HG03064 (cell line): ENCODE measurements at regions not wholly inside any gene's neighbourhood (a gene's known extent, or its start where the extent isn't known, plus 50 kb on each side); places are given as distances from the start of the nearest gene placed in this dataset.

Experiments
- ATAC-seq: cut with Tn5 transposase; IDR thresholded peaks from one replicate; pipeline ENCODE4 v1.9.1; 2021; ENCODE audit warnings: low read depth; ENCODE audit not compliant: unreplicated experiment

- no peak for ATAC-seq
Observed at GRCh38 chr3:34268032-34268709, 469.7 kb downstream of the PDCD6IP start.

GRCh38 chr3:34275811-34276210, 477.4 kb downstream of the PDCD6IP start:
- no peak for ATAC-seq

DNA sequence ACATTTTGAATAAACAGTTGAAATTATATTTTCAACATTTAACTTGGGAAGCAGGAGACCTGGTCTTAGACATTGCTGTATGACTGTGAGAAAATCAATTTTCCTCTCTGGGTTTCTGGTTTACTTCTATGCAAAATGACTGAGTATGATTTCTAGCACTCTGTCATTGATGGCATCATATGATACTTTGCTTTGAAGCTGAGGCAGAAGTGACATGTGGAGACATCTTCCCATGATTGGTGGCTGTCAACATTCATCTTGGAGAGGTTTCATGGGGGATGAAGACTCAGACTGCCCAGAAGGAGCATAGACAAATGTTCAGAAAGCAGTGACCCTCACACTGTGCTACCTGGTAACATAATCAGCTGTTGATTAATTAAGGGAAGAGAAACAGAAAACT, 477.9 kb downstream of the PDCD6IP start:
- ATAC-seq, result no peak

DNA sequence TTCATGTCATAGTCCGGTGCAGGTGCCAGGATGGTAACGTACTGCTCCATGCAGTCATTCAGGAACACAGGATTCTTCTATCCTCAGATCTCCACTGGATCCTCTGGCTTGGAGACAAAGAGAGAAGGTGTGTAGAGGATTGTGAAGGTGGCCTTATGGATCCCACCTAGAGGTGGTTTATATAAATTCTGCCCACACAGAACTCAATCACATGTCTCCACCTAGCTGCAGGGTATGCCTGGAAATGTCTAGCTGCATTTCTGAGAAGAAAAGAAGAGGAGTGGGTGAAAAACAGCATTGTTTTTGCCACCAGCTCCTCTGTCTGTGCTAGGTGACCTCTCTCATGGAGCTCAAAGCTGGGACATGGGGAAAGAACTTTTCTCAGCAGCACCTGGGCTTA, 478.7 kb downstream of the PDCD6IP start:
- ATAC-seq, result no peak

DNA sequence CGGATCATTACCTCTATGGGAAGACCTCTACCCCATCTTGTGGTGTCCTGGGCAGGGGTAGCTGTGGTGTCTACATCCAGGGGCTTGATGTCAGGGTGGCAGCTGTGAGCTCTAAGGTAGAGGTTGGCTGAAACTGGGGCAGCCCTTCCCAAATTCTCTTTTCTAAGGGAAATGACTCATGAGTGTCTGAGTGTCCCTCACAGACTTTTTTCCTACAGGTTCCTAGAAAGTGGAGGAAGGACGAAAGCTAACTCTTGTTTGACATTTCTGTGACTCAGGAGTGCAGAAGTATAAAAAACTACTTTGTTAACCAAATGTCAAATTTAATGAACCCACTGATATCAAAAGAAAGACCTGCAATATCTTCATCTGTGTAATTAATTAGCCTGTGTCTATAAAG, 481.5 kb downstream of the PDCD6IP start:
- ATAC-seq, result no peak

DNA sequence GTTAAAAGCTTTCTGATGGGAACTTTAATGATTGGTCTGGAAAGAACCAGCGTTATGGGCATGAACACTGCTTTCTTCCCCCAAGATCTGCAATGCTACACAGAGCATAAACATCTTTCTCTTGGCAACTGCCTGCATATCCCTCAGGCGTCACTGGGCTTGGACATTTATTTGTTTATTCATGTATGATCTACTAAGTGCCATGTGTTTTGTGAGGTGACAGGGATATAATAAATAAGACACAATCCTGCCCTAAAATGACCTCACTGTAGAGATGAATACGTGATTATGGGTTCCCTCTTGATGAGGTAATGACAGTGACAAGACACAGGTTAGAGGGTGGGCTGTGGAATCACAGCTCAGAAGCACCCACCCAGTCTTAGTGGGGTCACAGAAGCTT, 485.3 kb downstream of the PDCD6IP start:
- no peak for ATAC-seq

DNA sequence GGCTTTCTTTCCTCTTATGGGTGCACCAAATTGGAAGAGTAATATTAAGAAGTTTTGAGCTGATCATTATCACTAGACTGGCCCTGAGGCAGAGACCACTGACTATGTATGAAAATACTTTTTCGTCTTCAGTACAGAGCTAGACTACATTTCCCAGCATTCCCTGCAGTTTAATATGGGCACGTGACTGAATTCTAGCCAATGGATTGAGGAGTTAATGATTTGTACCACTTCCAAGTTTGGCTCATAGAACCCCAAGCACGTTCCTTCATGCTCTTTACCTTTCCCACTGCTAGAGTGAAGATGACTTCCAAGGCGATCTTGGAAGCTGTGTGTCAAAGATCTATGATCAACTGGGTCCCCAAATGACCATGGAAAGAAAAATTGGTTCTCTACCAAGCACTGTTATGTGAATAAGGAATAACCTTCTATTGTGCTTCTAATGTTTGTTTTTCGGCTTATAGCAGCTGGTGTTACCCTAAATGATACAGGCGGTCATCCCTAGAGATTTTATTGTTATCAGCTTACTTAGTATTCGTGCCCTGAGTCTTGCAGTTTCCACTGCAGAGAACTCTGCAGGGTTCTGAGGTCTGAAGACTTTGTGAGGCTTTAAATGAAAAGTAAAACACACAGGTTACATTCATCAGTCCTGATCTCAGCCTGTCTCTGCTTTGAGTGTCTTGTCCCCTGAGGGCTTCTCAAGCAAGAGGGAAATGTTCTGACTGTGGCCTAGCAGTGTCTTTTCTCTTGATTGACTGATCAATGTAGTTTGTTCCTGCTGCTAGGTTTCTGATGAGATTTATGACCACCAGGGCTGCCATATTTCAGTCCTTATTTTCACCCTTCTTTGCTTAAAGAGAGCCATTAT, 486.8 kb downstream of the PDCD6IP start:
- no peak for ATAC-seq

- ATAC-seq, result no peak
Observed at GRCh38 chr3:34285827-34286188, 487.4 kb downstream of the PDCD6IP start.

- no peak for ATAC-seq
Observed at GRCh38 chr3:34292605-34293300, 494.3 kb downstream of the PDCD6IP start.

- no peak for ATAC-seq
Observed at GRCh38 chr3:34294240-34294639, 495.8 kb downstream of the PDCD6IP start.

DNA sequence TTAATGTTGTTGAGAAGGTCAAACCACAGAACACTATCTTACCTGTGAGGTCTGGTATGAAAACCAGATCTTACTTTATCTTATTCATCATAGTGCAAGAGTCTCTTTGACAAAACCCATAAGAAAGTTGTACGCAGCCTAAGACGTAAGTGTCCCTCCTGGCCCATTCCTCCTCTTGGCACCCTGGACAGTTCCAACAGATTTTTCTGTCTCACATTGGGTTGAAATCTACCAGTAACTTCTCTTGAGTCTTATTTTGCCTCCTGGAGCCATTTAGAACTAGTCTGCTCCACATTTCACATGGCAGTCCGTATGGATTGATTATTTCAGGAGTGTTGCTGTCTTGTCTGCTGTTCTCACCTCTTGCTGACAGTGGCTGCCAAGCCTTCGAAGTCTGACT, 498.4 kb downstream of the PDCD6IP start:
- ATAC-seq, result no peak

GRCh38 chr3:34298653-34299052, 500.2 kb downstream of the PDCD6IP start:
- no peak for ATAC-seq

- no peak for ATAC-seq
Observed at GRCh38 chr3:34300621-34301020, 502.2 kb downstream of the PDCD6IP start.

DNA sequence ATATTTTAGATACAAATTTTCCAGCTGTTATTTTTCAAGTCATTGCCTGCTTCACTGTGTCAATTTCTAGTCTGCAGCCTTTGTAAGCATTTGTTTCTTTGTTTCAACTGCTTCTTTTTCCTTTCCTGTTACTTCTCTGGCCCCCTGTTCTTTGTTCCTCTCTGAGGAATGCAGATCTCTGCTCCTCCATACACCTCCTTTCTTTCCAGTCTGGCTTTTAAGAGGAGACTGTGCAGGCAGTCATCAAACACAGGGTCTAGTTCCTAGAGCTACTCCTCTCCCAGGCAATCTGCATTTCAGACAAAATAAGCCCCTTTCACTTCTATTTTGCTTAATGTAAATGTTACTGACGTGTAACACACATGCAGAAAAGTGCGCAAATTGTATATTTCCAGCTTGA, 502.9 kb downstream of the PDCD6IP start:
- ATAC-seq, result no peak

DNA sequence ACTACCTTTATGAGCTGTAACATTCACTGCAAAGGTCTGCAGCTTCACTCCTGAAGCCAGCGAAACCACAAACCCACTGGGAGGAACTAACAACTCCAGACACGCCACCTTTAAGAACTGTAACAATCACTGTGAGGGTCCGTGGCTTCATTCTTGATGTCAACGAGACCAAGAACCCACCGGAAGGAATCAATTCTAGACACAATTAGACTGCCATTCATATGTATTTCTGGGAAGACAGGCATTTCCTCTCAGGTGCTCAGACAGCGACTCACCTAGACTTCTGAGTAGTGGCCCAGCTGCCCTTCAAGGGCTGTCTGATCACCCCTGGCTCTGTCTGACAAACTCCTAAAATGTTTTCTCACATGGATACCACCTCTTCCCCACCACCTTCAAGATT, 506.8 kb downstream of the PDCD6IP start:
- no peak for ATAC-seq

- ATAC-seq, result no peak
Observed at GRCh38 chr3:34312684-34313083, 514.3 kb downstream of the PDCD6IP start.

GRCh38 chr3:34319881-34320280, 521.5 kb downstream of the PDCD6IP start:
- ATAC-seq, result no peak

DNA sequence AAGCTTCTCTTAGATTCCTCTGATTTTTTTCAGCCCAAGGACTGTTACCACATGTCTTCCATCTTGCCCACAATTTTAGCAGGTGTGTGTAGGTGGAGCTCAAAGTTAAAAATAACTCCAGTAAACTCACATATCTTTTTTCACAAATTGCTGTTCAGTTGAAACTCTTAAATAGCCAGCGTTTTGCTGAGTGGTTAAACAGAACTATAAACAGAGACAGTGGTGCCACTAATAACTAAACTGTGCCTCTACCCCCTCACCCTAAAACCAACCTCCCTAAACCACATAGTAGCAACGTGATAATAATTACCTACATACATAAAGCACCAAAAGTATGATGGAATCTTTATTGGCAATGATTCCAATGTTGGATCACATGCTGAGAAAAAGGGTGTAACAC, 525.1 kb downstream of the PDCD6IP start:
- ATAC-seq, result peak; percentile 72

- no peak for ATAC-seq
Observed at GRCh38 chr3:34346656-34347055, 548.2 kb downstream of the PDCD6IP start.

GRCh38 chr3:34351882-34352777, 553.7 kb downstream of the PDCD6IP start:
- ATAC-seq, result no peak
